GM12801 (cell line): ENCODE measurements at regions not wholly inside any gene's neighbourhood (a gene's known extent, or its start where the extent isn't known, plus 50 kb on each side); places are given as distances from the start of the nearest gene placed in this dataset.

Source experiments
- CTCF ChIP-seq: IDR thresholded peaks from one replicate; pipeline ENCODE4 v1.5.1; 2011; ENCODE audit warnings: control low read depth; ENCODE audit not compliant: insufficient read length; ENCODE audit errors: extremely low read depth

GRCh38 chr22:23509571-23510302 is 70.4 kb downstream of the IGLL1 start:
- no peak for TF ChIP-seq CTCF

GRCh38 chr22:23504516-23504915 is 75.6 kb downstream of the IGLL1 start:
- TF ChIP-seq CTCF = no peak

GRCh38 chr22:23503736-23504440 is 76.2 kb downstream of the IGLL1 start:
- no peak for TF ChIP-seq CTCF

- no peak for TF ChIP-seq CTCF
These were observed 76.9 kb downstream of the IGLL1 start for GRCh38 chr22:23503142-23503541.

GRCh38 chr22:23501708-23502107 is 78.4 kb downstream of the IGLL1 start:
- TF ChIP-seq CTCF = no peak

GRCh38 chr22:23501261-23501619 is 78.8 kb downstream of the IGLL1 start:
- TF ChIP-seq CTCF = no peak

GRCh38 chr22:23500508-23501260 is 79.4 kb downstream of the IGLL1 start:
- TF ChIP-seq CTCF = no peak
